ENCODE measurements at regions not wholly inside any gene's neighbourhood (a gene's known extent, or its start where the extent isn't known, plus 50 kb on each side); places are given as distances from the start of the nearest gene placed in this dataset.

DNA sequence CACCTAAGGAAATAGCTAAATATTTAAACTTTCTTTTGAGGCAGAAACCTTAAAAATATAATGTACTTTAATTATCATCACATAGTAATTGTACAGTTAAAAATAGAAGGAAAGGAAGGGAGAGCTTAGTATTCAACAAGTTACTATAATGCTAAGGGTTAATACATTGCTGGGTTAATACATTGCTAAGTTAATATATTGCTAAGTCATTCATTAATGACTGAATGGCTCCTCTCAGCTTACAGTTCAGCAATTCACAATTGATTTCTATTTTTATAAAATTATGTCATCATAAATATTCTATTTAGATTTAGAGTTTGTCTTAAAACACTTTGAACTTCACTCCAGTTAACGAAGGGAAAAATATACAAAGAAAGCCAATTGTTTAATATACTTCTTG is 207.9 kb downstream of the BMP4 start:
- H3K36me3 ChIP-seq (replicated peaks in 1 of 2; ENCODE audit: control insufficient read depth in 1 of 2, insufficient read depth in 2 of 2, low read length in 1 of 2), result no peaks in the 10 kb centered on the region
- WGBS (ENCODE audit: low lambda C conversion rate), result 3% methylated on average over 1 of the region's 1 CpG
- no peaks in the 10 kb centered on the region for H3K4me1 ChIP-seq (ENCODE audit: control insufficient read depth in 1 of 2, insufficient read depth in 2 of 2, low read depth in 1 of 2, low read length in 1 of 2)
- no peaks in the 10 kb centered on the region for H3F3A ChIP-seq (replicated peaks; ENCODE audit: insufficient read depth)
- no peaks in the 10 kb centered on the region for H3K9me3 ChIP-seq
- no peaks in the 10 kb centered on the region for H4K20me1 ChIP-seq (ENCODE audit: insufficient read depth)
- H3K79me2 ChIP-seq (ENCODE audit: insufficient read depth), result no peaks in the 10 kb centered on the region
- no peaks in the 10 kb centered on the region for H3K9me2 ChIP-seq
- DNase-seq, result no peak
- no peak overlapping the region for H3K4me2 ChIP-seq
- H3K9ac ChIP-seq, result no peak overlapping the region
- TF ChIP-seq RXRA (IDR thresholded peaks at IDR 0.05; ENCODE audit: borderline replicate concordance, low read depth), result no peak
- no peak for TF ChIP-seq TAF1 (IDR thresholded peaks at IDR 0.05; ENCODE audit: borderline replicate concordance, low read depth, low read length)
- no peak for TF ChIP-seq FOSL2 (IDR thresholded peaks at IDR 0.05; ENCODE audit: borderline replicate concordance, low read depth)
- no peak for TF ChIP-seq USF2 (IDR thresholded peaks at IDR 0.05; ENCODE audit: borderline replicate concordance, low read depth, low read length)
- TF ChIP-seq JUND (IDR thresholded peaks at IDR 0.05), result no peak
- no peak for TF ChIP-seq RCOR1 (IDR thresholded peaks at IDR 0.05; ENCODE audit: low read length)
- TF ChIP-seq, protein P1, sequence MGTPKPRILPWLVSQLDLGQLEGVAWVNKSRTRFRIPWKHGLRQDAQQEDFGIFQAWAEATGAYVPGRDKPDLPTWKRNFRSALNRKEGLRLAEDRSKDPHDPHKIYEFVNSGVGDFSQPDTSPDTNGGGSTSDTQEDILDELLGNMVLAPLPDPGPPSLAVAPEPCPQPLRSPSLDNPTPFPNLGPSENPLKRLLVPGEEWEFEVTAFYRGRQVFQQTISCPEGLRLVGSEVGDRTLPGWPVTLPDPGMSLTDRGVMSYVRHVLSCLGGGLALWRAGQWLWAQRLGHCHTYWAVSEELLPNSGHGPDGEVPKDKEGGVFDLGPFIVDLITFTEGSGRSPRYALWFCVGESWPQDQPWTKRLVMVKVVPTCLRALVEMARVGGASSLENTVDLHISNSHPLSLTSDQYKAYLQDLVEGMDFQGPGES (IDR thresholded peaks at IDR 0.05; ENCODE audit: low read depth, low read length), result no peak
- TF ChIP-seq GABPA (IDR thresholded peaks at IDR 0.05; ENCODE audit: low read depth), result no peak
- POLR2A ChIA-PET, result no interaction called here
- CTCF ChIA-PET, result no interaction called here
- no peak overlapping the region for H3K27ac ChIP-seq (ENCODE audit: low read depth in 2 of 2, low read length in 1 of 2)
- H3K4me3 ChIP-seq (ENCODE audit: low read depth in 2 of 2, low read length in 1 of 2), result no peak overlapping the region
- no peak overlapping the region for H2AFZ ChIP-seq (ENCODE audit: low read depth)
- H3K27me3 ChIP-seq (ENCODE audit: insufficient read depth), result no peaks in the 10 kb centered on the region

GRCh38 chr14:53744857-53745256 is 211.8 kb downstream of the BMP4 start:
- no peak overlapping the region for H3K9ac ChIP-seq
- no peak overlapping the region for H2AFZ ChIP-seq (ENCODE audit: low read depth)
- H3K9me2 ChIP-seq, result no peaks in the 10 kb centered on the region
- 13% methylated on average over 1 of the region's 1 CpG for WGBS (ENCODE audit: low lambda C conversion rate)
- no peaks in the 10 kb centered on the region for H3K9me3 ChIP-seq
- H3K4me3 ChIP-seq (ENCODE audit: low read depth in 2 of 2, low read length in 1 of 2), result no peak overlapping the region; a peak in 1 of 4 replicates
- no peaks in the 10 kb centered on the region for H3K36me3 ChIP-seq (replicated peaks in 1 of 2; ENCODE audit: control insufficient read depth in 1 of 2, insufficient read depth in 2 of 2, low read length in 1 of 2)
- no peaks in the 10 kb centered on the region for H4K20me1 ChIP-seq (ENCODE audit: insufficient read depth)
- no peak for TF ChIP-seq YY1 (IDR thresholded peaks at IDR 0.05; ENCODE audit: low read depth)
- no peak for TF ChIP-seq SMC3 (IDR thresholded peaks at IDR 0.05; ENCODE audit: low read depth, low read length)
- no peak for TF ChIP-seq CHD2 (IDR thresholded peaks at IDR 0.05; ENCODE audit: low read length, partially characterized antibody)
- TF ChIP-seq, protein P2, sequence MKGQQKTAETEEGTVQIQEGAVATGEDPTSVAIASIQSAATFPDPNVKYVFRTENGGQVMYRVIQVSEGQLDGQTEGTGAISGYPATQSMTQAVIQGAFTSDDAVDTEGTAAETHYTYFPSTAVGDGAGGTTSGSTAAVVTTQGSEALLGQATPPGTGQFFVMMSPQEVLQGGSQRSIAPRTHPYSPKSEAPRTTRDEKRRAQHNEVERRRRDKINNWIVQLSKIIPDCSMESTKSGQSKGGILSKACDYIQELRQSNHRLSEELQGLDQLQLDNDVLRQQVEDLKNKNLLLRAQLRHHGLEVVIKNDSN (IDR thresholded peaks at IDR 0.05; ENCODE audit: borderline replicate concordance, low read depth), result no peak
- TF ChIP-seq RCOR1 (IDR thresholded peaks at IDR 0.05; ENCODE audit: low read length), result no peak
- no peak for TF ChIP-seq TEAD4 (IDR thresholded peaks at IDR 0.05; ENCODE audit: borderline replicate concordance, insufficient read depth)
- TF ChIP-seq EZH2phosphoT487 (IDR thresholded peaks at IDR 0.05; ENCODE audit: borderline replicate concordance, low read depth), result no peak
- no peak for TF ChIP-seq GATA2 (CRISPR knock-in tag; IDR thresholded peaks at IDR 0.05)
- TF ChIP-seq NRF1 (IDR thresholded peaks at IDR 0.05; ENCODE audit: low read depth, low read length), result no peak
- TF ChIP-seq USF2 (IDR thresholded peaks at IDR 0.05; ENCODE audit: borderline replicate concordance, low read depth, low read length), result no peak
- no peak for TF ChIP-seq RXRA (IDR thresholded peaks at IDR 0.05; ENCODE audit: borderline replicate concordance, low read depth)
- TF ChIP-seq GABPA (IDR thresholded peaks at IDR 0.05; ENCODE audit: low read depth), result no peak
- no peak for TF ChIP-seq POLR2AphosphoS5 (IDR thresholded peaks at IDR 0.05; ENCODE audit: low read depth, low read length)
- TF ChIP-seq, protein P1 (IDR thresholded peaks at IDR 0.05; ENCODE audit: low read depth, low read length), result no peak
- TF ChIP-seq, protein P3, sequence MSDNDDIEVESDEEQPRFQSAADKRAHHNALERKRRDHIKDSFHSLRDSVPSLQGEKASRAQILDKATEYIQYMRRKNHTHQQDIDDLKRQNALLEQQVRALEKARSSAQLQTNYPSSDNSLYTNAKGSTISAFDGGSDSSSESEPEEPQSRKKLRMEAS (IDR thresholded peaks at IDR 0.05; ENCODE audit: low read depth), result no peak
- TF ChIP-seq FOXJ3 (CRISPR knock-in tag; IDR thresholded peaks at IDR 0.05), result no peak
- no peak for TF ChIP-seq TAF1 (IDR thresholded peaks at IDR 0.05; ENCODE audit: borderline replicate concordance, low read depth, low read length)
- TF ChIP-seq NFIC (IDR thresholded peaks at IDR 0.05; ENCODE audit: borderline replicate concordance), result no peak
- ChIA-PET CTCF (no interaction called here), POLR2A (no interaction called here)
- no peaks in the 10 kb centered on the region for H3K79me2 ChIP-seq (ENCODE audit: insufficient read depth)
- H3F3A ChIP-seq (replicated peaks; ENCODE audit: insufficient read depth), result no peaks in the 10 kb centered on the region
- no peak overlapping the region for H3K4me2 ChIP-seq
- no peak for DNase-seq
- H3K27ac ChIP-seq (ENCODE audit: low read depth in 2 of 2, low read length in 1 of 2), result no peak overlapping the region
- H3K27me3 ChIP-seq (ENCODE audit: insufficient read depth), result no peaks in the 10 kb centered on the region
- H3K4me1 ChIP-seq (ENCODE audit: control insufficient read depth in 1 of 2, insufficient read depth in 2 of 2, low read depth in 1 of 2, low read length in 1 of 2), result no peaks in the 10 kb centered on the region
